ENCODE measurements at regions not wholly inside any gene's neighbourhood (a gene's known extent, or its start where the extent isn't known, plus 50 kb on each side); places are given as distances from the start of the nearest gene placed in this dataset.
A peak's percentile ranks its signal among the peaks of the same experiment; 100 is the strongest.
"Not testable (repeated sequence)": the region's sequence is repeated elsewhere in the genome, so short reads cannot be mapped to it uniquely, and the experiment has no call there.

DNA sequence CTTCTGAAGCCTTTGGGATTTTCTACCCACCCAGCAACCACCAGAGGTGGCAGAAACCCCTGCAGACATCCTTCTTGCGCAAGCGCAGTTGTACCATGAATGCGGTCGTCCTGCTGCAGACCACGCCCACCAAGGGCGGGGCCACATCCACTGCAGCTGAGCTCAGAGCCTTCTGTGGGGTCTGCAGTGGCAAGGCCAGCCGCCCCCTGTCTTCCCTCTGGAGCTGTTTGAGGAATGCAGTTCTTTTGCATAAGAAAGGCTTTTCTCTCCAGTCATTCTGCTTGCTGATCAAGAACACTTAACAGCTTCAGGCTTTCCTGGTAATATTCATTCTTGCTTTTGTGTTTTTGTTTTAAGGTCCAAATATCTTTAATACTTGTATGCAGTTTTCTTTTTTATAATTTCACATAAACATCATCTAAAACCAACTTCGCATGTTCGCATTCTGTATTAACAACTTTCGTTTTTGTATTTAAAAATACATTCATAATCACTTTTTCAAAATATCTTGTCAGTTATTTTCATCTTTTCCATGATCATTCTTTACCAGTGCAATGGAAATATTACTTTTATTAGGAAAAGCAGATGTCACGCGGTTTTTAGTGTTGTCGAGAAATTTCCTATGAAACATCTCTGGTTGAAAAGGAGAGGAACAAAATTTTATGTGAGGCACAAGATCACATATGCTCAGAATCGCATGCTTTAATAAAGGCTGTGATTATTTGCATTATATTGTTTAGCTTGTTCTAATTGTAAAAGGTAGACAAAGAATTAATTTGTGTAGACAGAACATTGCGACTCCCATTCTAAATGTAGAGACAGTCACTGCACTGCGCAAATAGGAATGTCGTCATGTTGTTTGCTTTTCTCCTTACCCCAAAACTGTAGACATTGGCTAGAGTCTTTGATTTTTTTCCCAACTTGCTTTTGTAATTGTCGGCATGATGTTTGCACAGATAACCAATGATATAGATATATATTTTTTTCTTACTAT is 98.1 kb upstream of the SNRPN start:
- H3K27me3 Mint-ChIP-seq (ENCODE audit: low read depth), result peaks cover 3% of the 10 kb centered on the region; the same call in 1 of the 2 replicates
- CTCF ChIA-PET, result interaction anchor here (1.0 to 1.4 kb wide), 4 partner anchors 20 to 100 kb away, joined by 3 to 4 read pairs (median 3); no protein-coding TSS in a partner anchor
- peak overlapping the region; percentile 99 for H3K27ac Mint-ChIP-seq
- H3K4me1 Mint-ChIP-seq, result peaks cover 39% of the 10 kb centered on the region
- H3K36me3 Mint-ChIP-seq, result peaks cover 35% of the 10 kb centered on the region
- DNase-seq (ENCODE audit: low spot score) (peak; percentile 94), ATAC-seq (peak; percentile 86)
- H3K9me3 Mint-ChIP-seq, result peaks cover 28% of the 10 kb centered on the region
- peak overlapping the region; percentile 61 for H3K4me3 Mint-ChIP-seq
- POLR2A ChIA-PET, result interaction anchor here (0.7 to 2.7 kb wide), 4 partner anchors 98 to 104 kb away, joined by 3 to 13 read pairs (median 7); partner anchors contain the start of genes SNRPN and SNURF
- TF ChIP-seq SOX15 (CRISPR knock-in tag; IDR thresholded peaks at IDR 0.05) (no peak), SP1 (CRISPR knock-in tag; conservative IDR thresholded peaks at IDR 0.05) (peak; percentile 61)

- peaks cover 3% of the 10 kb centered on the region; the same call in 1 of the 2 replicates for H3K27me3 Mint-ChIP-seq (ENCODE audit: low read depth)
- ChIA-PET CTCF (interaction anchor here (1.4 kb wide), 1 partner anchor 19 kb away, joined by 3 read pairs; no protein-coding TSS in a partner anchor), POLR2A (interaction anchor here (0.7 to 2.7 kb wide), 6 partner anchors 19 to 103 kb away, joined by 3 to 13 read pairs (median 4); partner anchors contain the start of genes SNRPN and SNURF)
- peak overlapping the region; percentile 61 for H3K4me3 Mint-ChIP-seq
- H3K27ac Mint-ChIP-seq, result peak overlapping the region; percentile 100
- H3K4me1 Mint-ChIP-seq, result peaks cover 48% of the 10 kb centered on the region
- DNase-seq (ENCODE audit: low spot score), result no peak
- peaks cover 23% of the 10 kb centered on the region for H3K9me3 Mint-ChIP-seq
- peaks cover 29% of the 10 kb centered on the region for H3K36me3 Mint-ChIP-seq
- peak; percentile 27 for ATAC-seq
- TF ChIP-seq USF2 (CRISPR knock-in tag; IDR thresholded peaks at IDR 0.05), result peak; percentile 34; the same call in 1 of the 2 replicates
- TF ChIP-seq ZNF219 (CRISPR knock-in tag; IDR thresholded peaks at IDR 0.05; ENCODE audit: borderline replicate concordance), result no peak
- TF ChIP-seq NFE2L1 (CRISPR knock-in tag; IDR thresholded peaks at IDR 0.05), result peak; percentile 32; the same call in 1 of the 2 replicates
- no peak for TF ChIP-seq ZBTB43 (CRISPR knock-in tag; IDR thresholded peaks at IDR 0.05)
These were observed 97.0 kb upstream of the SNRPN start for GRCh38 chr15:24857763-24858162.

DNA sequence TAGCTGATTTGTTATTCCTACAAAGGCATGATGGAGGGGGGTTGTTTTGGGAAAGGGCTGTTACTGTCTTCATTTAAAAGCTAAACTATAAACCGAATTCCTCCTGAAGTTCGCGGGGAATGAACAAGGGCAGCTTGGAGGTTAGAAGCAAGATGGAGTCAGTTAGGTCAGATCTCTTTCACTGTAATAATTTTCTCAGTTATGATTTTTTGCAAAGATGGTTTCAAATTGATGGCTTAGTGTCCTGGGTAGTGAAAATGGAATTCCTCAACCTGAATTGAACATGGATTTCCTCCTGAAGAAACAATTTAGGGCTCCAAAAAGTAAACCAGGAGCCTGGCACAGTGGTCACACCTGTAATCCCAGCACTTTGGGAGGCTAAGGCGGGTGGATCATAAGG is 96.6 kb upstream of the SNRPN start:
- TF ChIP-seq EMX1 (CRISPR knock-in tag; IDR thresholded peaks at IDR 0.05) (peak; percentile 56; the same call in 1 of the 2 replicates), PRRX2 (CRISPR knock-in tag; IDR thresholded peaks at IDR 0.05) (0 out of 2 replicates have a peak, but pooled peaks have one; percentile 41), ZNF423 (CRISPR knock-in tag; IDR thresholded peaks at IDR 0.05) (peak; percentile 29; the same call in 1 of the 2 replicates), ZNF532 (CRISPR knock-in tag; IDR thresholded peaks at IDR 0.05; ENCODE audit: borderline replicate concordance) (peak; percentile 92; the same call in 1 of the 2 replicates)
- TF ChIP-seq, protein P1, sequence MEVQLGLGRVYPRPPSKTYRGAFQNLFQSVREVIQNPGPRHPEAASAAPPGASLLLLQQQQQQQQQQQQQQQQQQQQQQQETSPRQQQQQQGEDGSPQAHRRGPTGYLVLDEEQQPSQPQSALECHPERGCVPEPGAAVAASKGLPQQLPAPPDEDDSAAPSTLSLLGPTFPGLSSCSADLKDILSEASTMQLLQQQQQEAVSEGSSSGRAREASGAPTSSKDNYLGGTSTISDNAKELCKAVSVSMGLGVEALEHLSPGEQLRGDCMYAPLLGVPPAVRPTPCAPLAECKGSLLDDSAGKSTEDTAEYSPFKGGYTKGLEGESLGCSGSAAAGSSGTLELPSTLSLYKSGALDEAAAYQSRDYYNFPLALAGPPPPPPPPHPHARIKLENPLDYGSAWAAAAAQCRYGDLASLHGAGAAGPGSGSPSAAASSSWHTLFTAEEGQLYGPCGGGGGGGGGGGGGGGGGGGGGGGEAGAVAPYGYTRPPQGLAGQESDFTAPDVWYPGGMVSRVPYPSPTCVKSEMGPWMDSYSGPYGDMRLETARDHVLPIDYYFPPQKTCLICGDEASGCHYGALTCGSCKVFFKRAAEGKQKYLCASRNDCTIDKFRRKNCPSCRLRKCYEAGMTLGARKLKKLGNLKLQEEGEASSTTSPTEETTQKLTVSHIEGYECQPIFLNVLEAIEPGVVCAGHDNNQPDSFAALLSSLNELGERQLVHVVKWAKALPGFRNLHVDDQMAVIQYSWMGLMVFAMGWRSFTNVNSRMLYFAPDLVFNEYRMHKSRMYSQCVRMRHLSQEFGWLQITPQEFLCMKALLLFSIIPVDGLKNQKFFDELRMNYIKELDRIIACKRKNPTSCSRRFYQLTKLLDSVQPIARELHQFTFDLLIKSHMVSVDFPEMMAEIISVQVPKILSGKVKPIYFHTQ (CRISPR knock-in tag; IDR thresholded peaks at IDR 0.05), result peak; percentile 74; the same call in 1 of the 2 replicates
- TF ChIP-seq, protein P2, sequence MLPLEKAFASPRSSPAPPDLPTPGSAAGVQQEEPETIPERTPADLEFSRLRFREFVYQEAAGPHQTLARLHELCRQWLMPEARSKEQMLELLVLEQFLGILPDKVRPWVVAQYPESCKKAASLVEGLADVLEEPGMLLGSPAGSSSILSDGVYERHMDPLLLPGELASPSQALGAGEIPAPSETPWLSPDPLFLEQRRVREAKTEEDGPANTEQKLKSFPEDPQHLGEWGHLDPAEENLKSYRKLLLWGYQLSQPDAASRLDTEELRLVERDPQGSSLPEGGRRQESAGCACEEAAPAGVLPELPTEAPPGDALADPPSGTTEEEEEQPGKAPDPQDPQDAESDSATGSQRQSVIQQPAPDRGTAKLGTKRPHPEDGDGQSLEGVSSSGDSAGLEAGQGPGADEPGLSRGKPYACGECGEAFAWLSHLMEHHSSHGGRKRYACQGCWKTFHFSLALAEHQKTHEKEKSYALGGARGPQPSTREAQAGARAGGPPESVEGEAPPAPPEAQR (CRISPR knock-in tag; IDR thresholded peaks at IDR 0.05), result 0 out of 2 replicates have a peak, but pooled peaks have one; percentile 50
- ChIA-PET CTCF (interaction anchor here (1.4 kb wide), 1 partner anchor 19 kb away, joined by 3 read pairs; no protein-coding TSS in a partner anchor), POLR2A (interaction anchor here (0.9 to 2.7 kb wide), 5 partner anchors 19 to 98 kb away, joined by 3 to 13 read pairs (median 5); partner anchors contain the start of genes SNRPN and SNURF)
- Mint-ChIP-seq H3K9me3 (peaks cover 23% of the 10 kb centered on the region), H3K36me3 (peaks cover 29% of the 10 kb centered on the region), H3K4me1 (peaks cover 52% of the 10 kb centered on the region), H3K4me3 (peak overlapping the region; percentile 61; the same call in 1 of the 2 replicates), H3K27ac (peak overlapping the region; percentile 100)
- H3K27me3 Mint-ChIP-seq (ENCODE audit: low read depth); DNase-seq (ENCODE audit: low spot score); ATAC-seq: not testable (repeated sequence)
